HCT116 (cell line): ENCODE measurements at regions not wholly inside any gene's neighbourhood (a gene's known extent, or its start where the extent isn't known, plus 50 kb on each side); places are given as distances from the start of the nearest gene placed in this dataset.

ENCODE experiments used
- ATAC-seq: fragments of 200-7000 bp; cut with Tn5 transposase; 2 replicates; pipeline ENCODE4 v1.9.1; 2020; ENCODE audit warnings: mild to moderate bottlenecking, moderate library complexity
- BruUV-seq: library from RNA; stranded (reverse); fragments of 400-500 nt; replicated peaks from 2 replicates; lab custom pipeline; 2021; lab: Mats Ljungman, UMichigan
- CTCF ChIA-PET: fragments of 300-600 bp; sonication (Branson Sonifier 250); formaldehyde crosslinking; loops from one replicate; lab custom pipeline; 2021; ENCODE audit warnings: antibody characterized with exemption; lab: Charles Lee
- POLR2A ChIA-PET: fragments of 300-600, 350-600 bp; sonication (Branson Sonifier 250); formaldehyde crosslinking; loops from one replicate; lab custom pipeline; 2021; ENCODE audit warnings: antibody characterized with exemption; lab: Charles Lee
- RAD21 ChIA-PET, 2 experiments: fragments of 300-600 bp; sonication (Branson Sonifier 250); formaldehyde crosslinking; loops; one replicate each; lab custom pipeline; 2023; ENCODE audit warnings: low total read pairs in 2 of 2; ENCODE audit not compliant: uncharacterized antibody in 2 of 2, unreplicated experiment in 2 of 2, low non-redundant PET in 1 of 2; lab: Charles Lee
- DNase-seq: peaks from one replicate; pipeline ENCODE4 v3.0.0-alpha.2; 2010; ENCODE audit warnings: low read depth, low spot score
- H2AFZ ChIP-seq: fragments of 200-600 bp; shearing (Covaris generic), sonication (generic); 2 replicates; pipeline ENCODE4 v1.6.1; 2017; ENCODE audit warnings: low read depth, mixed run types, mixed read lengths, antibody characterized with exemption, low read length; ENCODE audit not compliant: poor library complexity, severe bottlenecking
- H3K27ac ChIP-seq: 2 replicates; pipeline ENCODE4 v1.5.1; 2012; ENCODE audit warnings: low read depth, low read length
- H3K27me3 ChIP-seq: fragments of 200-600 bp; sonication (generic); 2 replicates; pipeline ENCODE4 v1.6.1; 2016; ENCODE audit warnings: mixed run types, low read length, mixed read lengths; ENCODE audit not compliant: insufficient read depth
- H3K36me3 ChIP-seq, 2 experiments: fragments of 200-500 bp in 1 of 2; fragments of 200-600 bp in 1 of 2; sonication (Bioruptor generic) in 1 of 2; sonication (generic) in 1 of 2; 2 replicates each; pipeline versions ENCODE4 v1.5.1 to v1.6.1; 2014 to 2016; ENCODE audit warnings: low read length in 2 of 2, inconsistent platforms in 1 of 2, mixed read lengths in 1 of 2, mixed run types in 1 of 2; ENCODE audit not compliant: insufficient read depth in 2 of 2, control insufficient read depth in 1 of 2
- H3K4me1 ChIP-seq, 2 experiments: fragments of 200-600 bp in 1 of 2; sonication (generic) in 1 of 2; 2 replicates each; pipeline versions ENCODE4 v1.5.1 to v1.6.1; 2012 to 2017; ENCODE audit warnings: low read length in 2 of 2, inconsistent platforms in 1 of 2, mild to moderate bottlenecking in 1 of 2, mixed read lengths in 1 of 2, mixed run types in 1 of 2, moderate library complexity in 1 of 2; ENCODE audit not compliant: insufficient read depth in 2 of 2, control insufficient read depth in 1 of 2
- H3K4me2 ChIP-seq: fragments of 200-600 bp; sonication (generic); 2 replicates; pipeline ENCODE4 v1.6.1; 2017; ENCODE audit warnings: mixed run types, low read length, mixed read lengths
- H3K4me3 ChIP-seq, 2 experiments: fragments of 200-600 bp in 1 of 2; sonication (generic) in 1 of 2; replicated peaks in 1 of 2; 2 replicates each; pipeline ENCODE4 v1.5.1; 2011 to 2016; ENCODE audit warnings: low read length in 2 of 2, control low read depth in 1 of 2, low read depth in 1 of 2, mild to moderate bottlenecking in 1 of 2, mixed read lengths in 1 of 2, mixed run types in 1 of 2
- H3K79me2 ChIP-seq: fragments of 200-600 bp; sonication (generic); 2 replicates; pipeline ENCODE4 v1.6.1; 2017; ENCODE audit warnings: mild to moderate bottlenecking, mixed run types, low read length, moderate library complexity, mixed read lengths; ENCODE audit not compliant: insufficient read depth
- H3K9ac ChIP-seq: fragments of 200-600 bp; sonication (generic); 2 replicates; pipeline ENCODE4 v1.6.1; 2016; ENCODE audit warnings: low read length, mixed read lengths
- H3K9me2 ChIP-seq: fragments of 200-600 bp; sonication (generic), shearing (Covaris generic); 2 replicates; pipeline ENCODE4 v1.6.1; 2017; ENCODE audit warnings: mixed run types, mild to moderate bottlenecking, moderate library complexity; ENCODE audit not compliant: insufficient read depth
- H3K9me3 ChIP-seq, 2 experiments: fragments of 200-500 bp in 1 of 2; fragments of 200-600 bp in 1 of 2; sonication (Bioruptor generic) in 1 of 2; sonication (generic) in 1 of 2; 2 replicates each; pipeline ENCODE4 v1.6.1; 2014 to 2017; ENCODE audit warnings: low read length in 2 of 2, mixed read lengths in 2 of 2, inconsistent platforms in 1 of 2, low read depth in 1 of 2, mild to moderate bottlenecking in 1 of 2, mixed run types in 1 of 2, moderate library complexity in 1 of 2; ENCODE audit not compliant: control insufficient read depth in 1 of 2, insufficient read depth in 1 of 2
- H4K20me1 ChIP-seq: fragments of 200-600 bp; sonication (generic), shearing (Covaris generic); 2 replicates; pipeline ENCODE4 v1.6.1; 2017; ENCODE audit warnings: mixed run types, mild to moderate bottlenecking, moderate library complexity; ENCODE audit not compliant: insufficient read depth
- EGR1 ChIP-seq: IDR thresholded peaks from 2 replicates; pipeline ENCODE4 v1.6.1; 2012; ENCODE audit warnings: low read depth
- ELF1 ChIP-seq: IDR thresholded peaks from 2 replicates; pipeline ENCODE4 v1.6.1; 2012; ENCODE audit warnings: low read depth, borderline replicate concordance
- EZH2 ChIP-seq: fragments of 200-600 bp; sonication (generic); IDR thresholded peaks from 2 replicates; pipeline ENCODE4 v1.6.1; 2017; ENCODE audit warnings: antibody characterized with exemption, mixed run types
- POLR2AphosphoS5 ChIP-seq: IDR thresholded peaks from 2 replicates; pipeline ENCODE4 v1.6.1; 2011; ENCODE audit warnings: mild to moderate bottlenecking, low read depth, low read length, moderate library complexity
- RAD21 ChIP-seq: IDR thresholded peaks from 2 replicates; pipeline ENCODE4 v1.6.1; 2012; ENCODE audit warnings: low read depth, mild to moderate bottlenecking
- REST ChIP-seq: IDR thresholded peaks from 2 replicates; pipeline ENCODE4 v1.6.1; 2012; ENCODE audit warnings: low read depth
- SIN3A ChIP-seq: IDR thresholded peaks from 2 replicates; pipeline ENCODE4 v1.6.1; 2012; ENCODE audit warnings: low read depth
- SRF ChIP-seq: IDR thresholded peaks from 2 replicates; pipeline ENCODE4 v1.6.1; 2012; ENCODE audit warnings: low read depth
- TCF7L2 ChIP-seq: IDR thresholded peaks from 2 replicates; pipeline ENCODE4 v1.7.0; 2011; ENCODE audit warnings: borderline replicate concordance, inconsistent platforms; ENCODE audit not compliant: insufficient read depth, insufficient read length; ENCODE audit errors: extremely low read depth
- YY1 ChIP-seq: IDR thresholded peaks from 2 replicates; pipeline ENCODE4 v1.6.1; 2011; ENCODE audit warnings: low read length, low read depth, moderate library complexity, mild to moderate bottlenecking; ENCODE audit not compliant: insufficient replicate concordance; ENCODE audit errors: extremely low read depth
- ZNF274 ChIP-seq: fragments of 200-500 bp; sonication (Bioruptor generic); IDR thresholded peaks from 2 replicates; pipeline ENCODE4 v1.6.1; 2014; ENCODE audit warnings: mild to moderate bottlenecking, low read depth, low read length, inconsistent platforms
- intact Hi-C: fragments of 100-400 bp; cut with micrococcal nuclease; formaldehyde crosslinking; loops from 2 replicates; pipeline ENCODE4 v1.10.0; 2022

GRCh38 chr9:88051138-88051537 lies 76.8 kb upstream of the CDK20 start:
- no peak for TF ChIP-seq SRF
- no peak for TF ChIP-seq YY1
- TF ChIP-seq RAD21, result no peak
- TF ChIP-seq SIN3A, result no peak
- TF ChIP-seq TCF7L2, result no peak
- no peak for TF ChIP-seq REST
- TF ChIP-seq POLR2AphosphoS5, result no peak
- no peak for TF ChIP-seq EGR1
- no peak for TF ChIP-seq EZH2
- no peak for TF ChIP-seq ZNF274
- no peak for TF ChIP-seq ELF1
- no peaks in the 10 kb centered on the region for H3K36me3 ChIP-seq
- no peak overlapping the region for H3K27ac ChIP-seq
- ATAC-seq (no peak), DNase-seq (no peak)
- no peaks in the 10 kb centered on the region for H3K79me2 ChIP-seq
- POLR2A ChIA-PET, result no interaction called here
- H3K9me3 ChIP-seq, result no peaks in the 10 kb centered on the region
- H2AFZ ChIP-seq, result no peak overlapping the region
- intact Hi-C loops, result no loop called here
- CTCF ChIA-PET, result no interaction called here
- no TSS peak for BruUV-seq
- H3K4me1 ChIP-seq, result no peaks in the 10 kb centered on the region
- H3K9ac ChIP-seq, result no peak overlapping the region
- no peak overlapping the region for H3K4me2 ChIP-seq
- H4K20me1 ChIP-seq, result no peaks in the 10 kb centered on the region
- no peak overlapping the region for H3K4me3 ChIP-seq
- RAD21 ChIA-PET, result no interaction called here
- no peaks in the 10 kb centered on the region for H3K9me2 ChIP-seq
- H3K27me3 ChIP-seq, result no peaks in the 10 kb centered on the region
